Activated CD4-positive, alpha-beta T cell treated with anti-CD3 and anti-CD28 coated beads, Interleukin-2, amount 50 U/mL, for 24 hours (primary cell): ENCODE measurements at regions not wholly inside any gene's neighbourhood (a gene's known extent, or its start where the extent isn't known, plus 50 kb on each side); places are given as distances from the start of the nearest gene placed in this dataset.

Experiments
- DNase-seq, 2 donors: peaks; one replicate each; pipeline ENCODE4 v3.0.0-alpha.2; 2020; ENCODE audit warnings: low read depth in 1 of 2, low spot score in 1 of 2

GRCh38 chr13:53821632-53822031 is 793.0 kb downstream of the OLFM4 start:
- no peak for DNase-seq

DNA sequence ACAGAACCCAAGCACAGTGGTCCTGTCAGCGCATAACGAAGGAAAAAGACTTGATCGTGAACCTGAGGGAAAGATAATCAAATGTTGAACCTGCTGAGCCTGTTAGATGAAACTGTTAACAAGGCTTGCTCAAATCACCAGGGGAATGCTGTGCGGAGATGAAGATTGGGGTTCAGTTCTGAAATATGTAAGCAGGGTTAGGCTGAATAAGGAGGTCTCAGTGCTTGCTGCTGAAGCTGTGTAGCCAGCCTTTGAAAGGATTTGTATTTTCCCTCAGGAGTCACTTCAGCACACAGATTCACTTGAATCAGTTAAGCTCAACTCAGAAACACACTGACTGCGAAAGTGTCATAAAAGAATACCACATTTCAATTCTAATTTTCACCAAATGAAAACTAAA is 793.5 kb downstream of the OLFM4 start:
- no peak for DNase-seq

- no peak for DNase-seq
These were observed 810.8 kb downstream of the OLFM4 start for GRCh38 chr13:53839461-53839860.

DNA sequence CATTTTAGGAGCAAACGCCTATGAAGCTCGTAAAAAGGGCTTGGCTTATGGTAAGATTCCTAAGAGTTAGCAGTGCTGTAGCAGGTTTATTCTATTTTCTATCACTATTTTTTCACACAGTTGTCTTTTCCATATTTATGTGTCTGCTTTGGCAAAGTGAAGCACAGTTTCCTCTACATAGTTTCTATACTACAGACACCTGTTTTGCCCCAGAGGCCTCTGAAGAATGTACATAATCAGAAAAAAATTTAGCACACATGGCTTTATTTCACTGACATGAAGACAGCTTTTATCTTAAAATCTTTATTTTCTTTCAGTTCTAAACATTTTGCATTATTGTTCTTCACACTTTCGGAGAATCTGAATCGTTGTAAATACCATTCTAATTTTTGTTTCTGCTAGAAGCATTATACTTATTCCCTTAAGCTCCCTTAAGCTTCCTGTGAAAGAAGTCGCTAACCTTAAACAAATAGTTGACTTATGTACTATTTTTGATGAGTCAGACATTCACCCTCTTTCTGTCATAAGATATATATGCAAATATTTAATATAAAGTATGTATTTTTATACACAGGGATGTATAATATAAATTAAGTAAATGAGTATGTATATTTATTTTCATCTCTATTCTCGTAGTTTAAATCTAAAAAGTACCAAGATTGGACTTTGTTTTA is 816.0 kb downstream of the OLFM4 start:
- no peak for DNase-seq

GRCh38 chr13:53847502-53847901 is 818.9 kb downstream of the OLFM4 start:
- DNase-seq: no peak

GRCh38 chr13:53848366-53848961 is 819.9 kb downstream of the OLFM4 start:
- DNase-seq: no peak

GRCh38 chr13:53854321-53854720 is 825.7 kb downstream of the OLFM4 start:
- DNase-seq: no peak

DNA sequence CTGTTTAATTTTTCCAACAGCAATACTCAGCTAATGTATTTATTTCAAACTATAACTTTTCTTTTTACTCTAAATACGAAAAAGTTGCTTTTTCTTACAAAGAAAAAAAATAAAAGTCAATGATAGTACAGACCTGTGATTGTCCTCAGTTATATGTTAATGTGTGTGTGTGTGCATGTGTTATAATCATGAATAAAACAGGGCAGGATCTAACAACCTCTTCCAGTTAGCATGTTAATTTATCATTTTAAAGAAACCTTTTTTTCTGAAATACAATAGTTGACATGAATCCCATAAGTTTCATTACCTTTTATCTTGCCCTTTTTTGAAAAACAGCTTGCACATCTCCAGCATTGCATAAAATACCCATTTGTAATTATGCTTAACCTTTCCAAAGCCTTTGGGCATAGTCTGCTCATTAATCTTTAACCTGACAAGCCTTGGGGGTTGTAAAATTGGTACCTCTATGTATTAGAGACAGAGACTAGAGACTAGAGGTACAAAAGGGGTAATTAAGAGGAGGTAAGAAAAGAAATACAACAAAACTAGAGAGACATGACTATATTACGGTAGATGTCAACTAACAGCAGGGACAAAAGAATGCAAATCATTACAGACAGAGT is 828.1 kb downstream of the OLFM4 start:
- DNase-seq: no peak

GRCh38 chr13:53863520-53863919 is 834.9 kb downstream of the OLFM4 start:
- no peak for DNase-seq

- DNase-seq: no peak
These were observed 844.9 kb downstream of the OLFM4 start for GRCh38 chr13:53873558-53873957.

- DNase-seq: no peak
These were observed 850.2 kb downstream of the OLFM4 start for GRCh38 chr13:53878861-53879260.

GRCh38 chr13:53885997-53886396 is 857.4 kb downstream of the OLFM4 start:
- no peak for DNase-seq

DNA sequence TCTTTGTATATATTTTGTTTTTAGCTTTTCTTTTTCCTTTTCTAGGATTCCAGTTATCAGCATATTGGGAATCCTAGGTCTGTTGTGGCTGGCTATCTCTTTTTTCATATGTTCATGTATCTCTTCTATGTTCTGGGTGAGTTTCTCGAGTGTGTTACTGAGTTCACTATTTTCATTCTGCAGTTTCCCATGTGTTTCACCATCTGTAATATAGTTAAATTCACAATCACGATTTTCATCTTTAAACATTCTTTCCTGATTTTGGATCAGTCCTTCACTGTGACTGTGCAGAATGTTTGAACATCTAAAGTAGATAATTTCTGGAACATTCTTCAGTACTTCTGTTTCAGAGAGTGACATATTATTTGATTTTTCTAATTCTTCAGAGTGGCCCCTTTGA is 862.1 kb downstream of the OLFM4 start:
- no peak for DNase-seq

GRCh38 chr13:53901593-53901992 is 873.0 kb downstream of the OLFM4 start:
- DNase-seq: no peak

GRCh38 chr13:53907891-53908290 is 879.3 kb downstream of the OLFM4 start:
- DNase-seq: no peak

- no peak for DNase-seq
These were observed 892.3 kb downstream of the OLFM4 start for GRCh38 chr13:53920916-53921315.

DNA sequence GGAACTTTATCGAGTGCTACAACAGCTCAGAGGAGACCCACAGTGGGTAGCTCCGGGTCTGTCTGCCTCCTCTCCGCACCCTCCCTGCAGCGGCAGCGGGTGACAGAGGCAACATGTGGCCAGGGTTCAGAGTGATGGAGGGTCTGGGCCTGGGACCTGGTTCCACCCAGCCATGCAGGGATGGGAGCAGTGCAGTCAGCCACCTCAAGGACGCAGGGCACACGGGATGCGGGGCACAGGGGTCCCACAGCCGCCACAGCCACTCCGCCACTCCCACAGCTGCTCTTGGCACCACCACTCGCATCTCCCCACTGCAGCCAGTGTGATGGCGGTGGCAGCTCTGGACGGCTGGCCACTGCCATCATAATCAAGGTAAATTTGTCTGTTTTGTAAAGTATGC is 892.9 kb downstream of the OLFM4 start:
- no peak for DNase-seq

DNA sequence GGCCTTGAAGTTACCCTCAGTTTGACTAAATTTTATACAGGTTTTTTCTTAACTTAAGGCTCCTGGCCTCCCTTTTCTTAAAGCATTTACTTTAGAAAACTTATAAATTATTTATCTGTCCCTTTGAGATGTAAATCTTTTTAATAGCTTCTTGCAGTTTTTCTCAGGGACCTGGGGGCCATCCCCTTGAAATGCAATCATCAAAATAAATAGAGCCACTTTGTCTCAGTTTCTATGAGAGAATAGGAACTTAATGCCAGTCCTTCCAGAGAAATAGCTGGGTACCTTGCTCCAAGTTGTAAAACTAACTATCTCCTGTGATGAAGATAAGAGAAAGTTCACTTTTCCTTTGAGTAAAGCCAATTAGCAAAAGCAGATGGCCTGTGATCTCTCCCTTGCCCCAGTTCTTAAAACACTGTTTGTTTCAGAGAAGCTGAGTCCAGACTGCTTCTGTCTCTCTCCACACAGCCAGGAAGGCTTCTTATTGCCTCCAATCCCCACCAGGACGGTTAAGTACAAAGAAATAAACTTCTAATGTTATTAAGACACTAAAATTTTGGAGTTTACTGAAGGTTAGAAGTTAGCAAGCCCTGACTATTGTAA is 913.1 kb downstream of the OLFM4 start:
- no peak for DNase-seq

DNA sequence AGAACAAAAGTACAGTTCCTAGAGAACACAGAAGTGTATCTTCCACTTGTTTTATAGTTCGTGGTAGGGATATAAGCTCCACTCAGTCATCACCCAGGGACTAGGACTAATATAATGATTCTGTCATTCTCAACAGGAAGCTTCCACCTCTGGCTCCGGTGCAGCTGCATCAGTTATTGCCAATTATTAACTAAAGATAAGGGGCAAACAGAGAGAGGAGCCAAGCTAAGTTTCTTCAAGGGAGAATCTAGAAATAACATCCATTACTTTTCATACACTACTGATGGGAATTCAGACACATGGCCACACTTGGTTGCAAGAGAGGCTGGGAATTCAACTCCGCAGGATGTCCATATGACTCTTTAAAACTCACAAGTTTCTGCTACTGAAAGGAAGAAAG is 917.9 kb downstream of the OLFM4 start:
- DNase-seq: no peak

DNA sequence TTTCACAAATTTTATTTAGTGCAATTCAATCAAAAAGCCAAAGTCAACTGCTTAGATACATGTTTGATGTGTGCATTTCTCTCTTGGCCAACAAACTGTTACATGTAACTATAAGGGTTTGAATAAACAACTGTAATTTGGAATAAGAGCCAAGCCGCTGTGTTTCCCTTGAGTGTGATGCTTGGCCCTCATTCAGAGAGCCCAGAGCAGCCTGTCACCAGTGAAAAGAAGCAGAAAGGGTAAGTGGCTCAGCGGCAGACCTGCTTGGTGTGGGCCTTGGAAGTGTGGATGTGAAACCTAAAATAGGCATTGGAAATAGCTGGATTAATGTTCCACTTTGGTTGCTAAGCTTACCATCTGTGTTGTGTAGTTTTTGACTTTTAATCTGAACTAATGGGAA is 924.6 kb downstream of the OLFM4 start:
- no peak for DNase-seq
